ENCODE measurements at regions not wholly inside any gene's neighbourhood (a gene's known extent, or its start where the extent isn't known, plus 50 kb on each side); places are given as distances from the start of the nearest gene placed in this dataset.

GRCh38 chr21:20266441-20266710, 731.8 kb upstream of the NCAM2 start:
- no peak for DNase-seq (ENCODE audit: low read depth, low spot score)
- no peak overlapping the region for H3K4me3 ChIP-seq (replicated peaks in 1 of 2; ENCODE audit: low read depth in 1 of 2, low read length in 2 of 2)
- no TSS peak for BruUV-seq (replicated peaks)
- no peak for ATAC-seq
- H3K9me2 ChIP-seq (ENCODE audit: insufficient read depth): no peaks in the 10 kb centered on the region
- no peaks in the 10 kb centered on the region for H3K36me3 ChIP-seq (ENCODE audit: control insufficient read depth in 1 of 2, insufficient read depth in 2 of 2, low read length in 2 of 2)
- no peak overlapping the region for H3K27ac ChIP-seq (ENCODE audit: low read depth, low read length)
- no peak overlapping the region for H3K9ac ChIP-seq (ENCODE audit: low read length)
- no peak for TF ChIP-seq EZH2phosphoT487 (IDR thresholded peaks at IDR 0.05; ENCODE audit: borderline replicate concordance)
- no peak for TF ChIP-seq SRF (IDR thresholded peaks at IDR 0.05; ENCODE audit: low read depth)
- TF ChIP-seq ZFX (IDR thresholded peaks at IDR 0.05): no peak
- no peak for TF ChIP-seq CEBPB (IDR thresholded peaks at IDR 0.05; ENCODE audit: low read depth)
- TF ChIP-seq FOSL1 (IDR thresholded peaks at IDR 0.05; ENCODE audit: low read depth): no peak
- ChIA-PET CTCF (no interaction called here), POLR2A (no interaction called here), RAD21 (ENCODE audit: low non-redundant PET in 1 of 2, low total read pairs in 2 of 2, uncharacterized antibody in 2 of 2, unreplicated experiment in 2 of 2) (no interaction called here)
- no peaks in the 10 kb centered on the region for H3K4me1 ChIP-seq (ENCODE audit: control insufficient read depth in 1 of 2, insufficient read depth in 2 of 2, low read length in 2 of 2)
- H2AFZ ChIP-seq (ENCODE audit: low read depth, low read length, poor library complexity, severe bottlenecking): no peak overlapping the region
- H3K79me2 ChIP-seq (ENCODE audit: insufficient read depth, low read length): no peaks in the 10 kb centered on the region
- no peaks in the 10 kb centered on the region for H4K20me1 ChIP-seq (ENCODE audit: insufficient read depth)
- H3K27me3 ChIP-seq (ENCODE audit: insufficient read depth, low read length): no peaks in the 10 kb centered on the region
- peaks cover 10 to 17% of the 10 kb centered on the region in 2 experiments; a peak in 2 of 4 replicates for H3K9me3 ChIP-seq (ENCODE audit: control insufficient read depth in 1 of 2, insufficient read depth in 1 of 2, low read depth in 1 of 2, low read length in 2 of 2)
- no peak overlapping the region for H3K4me2 ChIP-seq (ENCODE audit: low read length)
- intact Hi-C loops (cut with micrococcal nuclease): no loop called here

GRCh38 chr21:20270365-20271055, 727.7 kb upstream of the NCAM2 start:
- H3K27ac ChIP-seq (ENCODE audit: low read depth, low read length): no peak overlapping the region
- H3K9me2 ChIP-seq (ENCODE audit: insufficient read depth): no peaks in the 10 kb centered on the region
- ChIA-PET CTCF (no interaction called here), POLR2A (no interaction called here), RAD21 (ENCODE audit: low non-redundant PET in 1 of 2, low total read pairs in 2 of 2, uncharacterized antibody in 2 of 2, unreplicated experiment in 2 of 2) (no interaction called here)
- intact Hi-C loops (cut with micrococcal nuclease): no loop called here
- no peaks in the 10 kb centered on the region for H4K20me1 ChIP-seq (ENCODE audit: insufficient read depth)
- BruUV-seq (replicated peaks): no TSS peak
- no peaks in the 10 kb centered on the region for H3K36me3 ChIP-seq (ENCODE audit: control insufficient read depth in 1 of 2, insufficient read depth in 2 of 2, low read length in 2 of 2)
- ATAC-seq (no peak), DNase-seq (ENCODE audit: low read depth, low spot score) (no peak)
- H3K9ac ChIP-seq (ENCODE audit: low read length): no peak overlapping the region
- no peaks in the 10 kb centered on the region for H3K27me3 ChIP-seq (ENCODE audit: insufficient read depth, low read length)
- TF ChIP-seq SIN3A (IDR thresholded peaks at IDR 0.05; ENCODE audit: low read depth) (no peak), POLR2A (IDR thresholded peaks at IDR 0.05; ENCODE audit: borderline replicate concordance, extremely low read depth, insufficient read depth, insufficient read length) (no peak), CEBPB (IDR thresholded peaks at IDR 0.05; ENCODE audit: low read depth) (no peak), CTCF (IDR thresholded peaks at IDR 0.05 in 2 of 3, conservative IDR thresholded peaks at IDR 0.05 in 1 of 3; ENCODE audit: borderline replicate concordance in 1 of 3, insufficient read depth in 1 of 3, low read depth in 2 of 3, low read length in 2 of 3) (no peak), EZH2 (IDR thresholded peaks at IDR 0.05) (no peak), YY1 (IDR thresholded peaks at IDR 0.05; ENCODE audit: extremely low read depth, insufficient replicate concordance, low read depth, low read length) (no peak), POLR2AphosphoS5 (IDR thresholded peaks at IDR 0.05; ENCODE audit: low read depth, low read length) (no peak), ELF1 (IDR thresholded peaks at IDR 0.05; ENCODE audit: borderline replicate concordance, low read depth) (no peak), RAD21 (IDR thresholded peaks at IDR 0.05; ENCODE audit: low read depth) (no peak), SP1 (IDR thresholded peaks at IDR 0.05; ENCODE audit: low read depth) (no peak), ZNF274 (IDR thresholded peaks at IDR 0.05; ENCODE audit: low read depth, low read length) (no peak), EZH2phosphoT487 (IDR thresholded peaks at IDR 0.05; ENCODE audit: borderline replicate concordance) (no peak), ZBTB33 (IDR thresholded peaks at IDR 0.05; ENCODE audit: extremely low read depth, insufficient replicate concordance, low read length) (no peak), TCF7L2 (IDR thresholded peaks at IDR 0.05; ENCODE audit: borderline replicate concordance, extremely low read depth, insufficient read depth, insufficient read length) (no peak), FOSL1 (IDR thresholded peaks at IDR 0.05; ENCODE audit: low read depth) (no peak), CBX3 (IDR thresholded peaks at IDR 0.05; ENCODE audit: low read depth) (no peak)
- no peaks in the 10 kb centered on the region for H3K4me1 ChIP-seq (ENCODE audit: control insufficient read depth in 1 of 2, insufficient read depth in 2 of 2, low read length in 2 of 2)
- no peak overlapping the region for H2AFZ ChIP-seq (ENCODE audit: low read depth, low read length, poor library complexity, severe bottlenecking)
- no peaks in the 10 kb centered on the region for H3K79me2 ChIP-seq (ENCODE audit: insufficient read depth, low read length)
- H3K4me3 ChIP-seq (replicated peaks in 1 of 2; ENCODE audit: low read depth in 1 of 2, low read length in 2 of 2): no peak overlapping the region
- H3K9me3 ChIP-seq (ENCODE audit: control insufficient read depth in 1 of 2, insufficient read depth in 1 of 2, low read depth in 1 of 2, low read length in 2 of 2): peaks cover 17 to 23% of the 10 kb centered on the region in 2 experiments; a peak in 2 of 4 replicates
- no peak overlapping the region for H3K4me2 ChIP-seq (ENCODE audit: low read length)

Measured in HCT116 (cell line).